ENCODE measurements at regions not wholly inside any gene's neighbourhood (a gene's known extent, or its start where the extent isn't known, plus 50 kb on each side); places are given as distances from the start of the nearest gene placed in this dataset.

DNA sequence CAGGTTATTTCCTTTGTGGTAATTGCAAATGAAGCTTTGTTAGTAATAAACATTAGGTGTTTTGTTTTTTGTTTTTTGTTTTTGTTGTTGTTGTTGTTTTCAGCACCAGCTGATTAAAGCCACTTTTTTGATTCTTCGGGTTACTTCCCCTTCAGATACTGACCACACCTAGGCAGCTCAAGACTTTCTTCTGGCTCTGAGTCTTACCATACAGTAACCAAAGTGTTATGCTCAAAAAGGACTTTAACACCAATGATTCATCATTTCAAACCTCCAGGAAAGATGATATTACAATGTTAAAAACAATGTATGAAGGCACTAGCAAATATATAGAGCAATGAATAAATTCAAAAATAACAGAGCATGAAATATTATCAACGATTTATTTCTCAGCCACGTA, 265.2 kb upstream of the SP8 start:
- TF ChIP-seq CEBPB (IDR thresholded peaks at IDR 0.05) = no peak
- no peak for TF ChIP-seq TEAD4 (IDR thresholded peaks at IDR 0.05)
- no peak for TF ChIP-seq ZBTB7A (IDR thresholded peaks at IDR 0.05; ENCODE audit: low read depth)
- no peak for TF ChIP-seq MAX (IDR thresholded peaks at IDR 0.05)
- TF ChIP-seq EP300 (IDR thresholded peaks at IDR 0.05; ENCODE audit: borderline replicate concordance) = no peak

- TF ChIP-seq ZBTB7A (IDR thresholded peaks at IDR 0.05; ENCODE audit: low read depth) (no peak), CEBPB (IDR thresholded peaks at IDR 0.05) (no peak), EP300 (IDR thresholded peaks at IDR 0.05; ENCODE audit: borderline replicate concordance) (no peak), TEAD4 (IDR thresholded peaks at IDR 0.05) (no peak), NFIC (IDR thresholded peaks at IDR 0.05) (no peak), MAX (IDR thresholded peaks at IDR 0.05) (no peak), EGR1 (IDR thresholded peaks at IDR 0.05) (no peak)
- TF ChIP-seq, protein P1, sequence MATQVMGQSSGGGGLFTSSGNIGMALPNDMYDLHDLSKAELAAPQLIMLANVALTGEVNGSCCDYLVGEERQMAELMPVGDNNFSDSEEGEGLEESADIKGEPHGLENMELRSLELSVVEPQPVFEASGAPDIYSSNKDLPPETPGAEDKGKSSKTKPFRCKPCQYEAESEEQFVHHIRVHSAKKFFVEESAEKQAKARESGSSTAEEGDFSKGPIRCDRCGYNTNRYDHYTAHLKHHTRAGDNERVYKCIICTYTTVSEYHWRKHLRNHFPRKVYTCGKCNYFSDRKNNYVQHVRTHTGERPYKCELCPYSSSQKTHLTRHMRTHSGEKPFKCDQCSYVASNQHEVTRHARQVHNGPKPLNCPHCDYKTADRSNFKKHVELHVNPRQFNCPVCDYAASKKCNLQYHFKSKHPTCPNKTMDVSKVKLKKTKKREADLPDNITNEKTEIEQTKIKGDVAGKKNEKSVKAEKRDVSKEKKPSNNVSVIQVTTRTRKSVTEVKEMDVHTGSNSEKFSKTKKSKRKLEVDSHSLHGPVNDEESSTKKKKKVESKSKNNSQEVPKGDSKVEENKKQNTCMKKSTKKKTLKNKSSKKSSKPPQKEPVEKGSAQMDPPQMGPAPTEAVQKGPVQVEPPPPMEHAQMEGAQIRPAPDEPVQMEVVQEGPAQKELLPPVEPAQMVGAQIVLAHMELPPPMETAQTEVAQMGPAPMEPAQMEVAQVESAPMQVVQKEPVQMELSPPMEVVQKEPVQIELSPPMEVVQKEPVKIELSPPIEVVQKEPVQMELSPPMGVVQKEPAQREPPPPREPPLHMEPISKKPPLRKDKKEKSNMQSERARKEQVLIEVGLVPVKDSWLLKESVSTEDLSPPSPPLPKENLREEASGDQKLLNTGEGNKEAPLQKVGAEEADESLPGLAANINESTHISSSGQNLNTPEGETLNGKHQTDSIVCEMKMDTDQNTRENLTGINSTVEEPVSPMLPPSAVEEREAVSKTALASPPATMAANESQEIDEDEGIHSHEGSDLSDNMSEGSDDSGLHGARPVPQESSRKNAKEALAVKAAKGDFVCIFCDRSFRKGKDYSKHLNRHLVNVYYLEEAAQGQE (IDR thresholded peaks at IDR 0.05; ENCODE audit: low read depth) = no peak
Measured at GRCh38 chr7:21054427-21055112, 267.9 kb upstream of the SP8 start.

- no peak for TF ChIP-seq EP300 (IDR thresholded peaks at IDR 0.05; ENCODE audit: borderline replicate concordance)
- TF ChIP-seq NFIC (IDR thresholded peaks at IDR 0.05) = no peak
- TF ChIP-seq ZBTB7A (IDR thresholded peaks at IDR 0.05; ENCODE audit: low read depth) = no peak
- no peak for TF ChIP-seq USF1 (IDR thresholded peaks at IDR 0.05)
- TF ChIP-seq, protein P1 (IDR thresholded peaks at IDR 0.05; ENCODE audit: low read depth) = no peak
- TF ChIP-seq RAD21 (IDR thresholded peaks at IDR 0.05; ENCODE audit: low read depth) = no peak
- TF ChIP-seq CREB1 (IDR thresholded peaks at IDR 0.05; ENCODE audit: low read depth) = no peak
- no peak for TF ChIP-seq TCF12 (IDR thresholded peaks at IDR 0.05; ENCODE audit: low read depth)
- TF ChIP-seq FOXM1 (IDR thresholded peaks at IDR 0.05; ENCODE audit: borderline replicate concordance, low read depth) = no peak
- no peak for TF ChIP-seq MAX (IDR thresholded peaks at IDR 0.05)
- TF ChIP-seq YY1 (IDR thresholded peaks at IDR 0.05; ENCODE audit: low read depth) = no peak
- no peak for TF ChIP-seq CEBPB (IDR thresholded peaks at IDR 0.05)
- TF ChIP-seq EGR1 (IDR thresholded peaks at IDR 0.05) = no peak
- TF ChIP-seq TEAD4 (IDR thresholded peaks at IDR 0.05) = no peak
Measured at GRCh38 chr7:21059069-21059468, 272.4 kb upstream of the SP8 start.

DNA sequence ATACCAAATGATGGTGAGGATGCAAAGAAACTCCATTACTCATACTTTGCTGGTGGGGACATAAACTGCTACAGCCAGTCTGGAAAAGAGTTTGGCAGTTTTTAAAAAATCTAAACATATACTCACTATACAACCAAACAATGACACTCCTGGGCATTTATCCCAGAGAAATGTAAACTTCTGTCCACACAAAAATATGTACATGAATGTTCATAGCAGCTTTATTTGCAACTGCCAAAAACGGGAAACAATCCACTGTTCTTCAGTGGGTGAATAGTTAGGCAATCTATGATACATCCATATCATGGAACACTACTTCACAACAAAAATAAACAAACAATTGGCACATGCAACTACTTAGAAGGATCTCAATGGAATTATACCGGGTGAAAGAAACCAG, 276.4 kb upstream of the SP8 start:
- TF ChIP-seq TAF1 (IDR thresholded peaks at IDR 0.05; ENCODE audit: low read depth) (no peak), EP300 (IDR thresholded peaks at IDR 0.05; ENCODE audit: borderline replicate concordance) (no peak), CEBPB (IDR thresholded peaks at IDR 0.05) (no peak), TEAD4 (IDR thresholded peaks at IDR 0.05) (no peak), ZBTB7A (IDR thresholded peaks at IDR 0.05; ENCODE audit: low read depth) (no peak), EGR1 (IDR thresholded peaks at IDR 0.05) (no peak), NFIC (IDR thresholded peaks at IDR 0.05) (no peak), MAX (IDR thresholded peaks at IDR 0.05) (no peak), RAD21 (IDR thresholded peaks at IDR 0.05; ENCODE audit: low read depth) (no peak), FOXM1 (IDR thresholded peaks at IDR 0.05; ENCODE audit: borderline replicate concordance, low read depth) (no peak), USF1 (IDR thresholded peaks at IDR 0.05) (no peak), CREB1 (IDR thresholded peaks at IDR 0.05; ENCODE audit: low read depth) (no peak), TCF12 (IDR thresholded peaks at IDR 0.05; ENCODE audit: low read depth) (no peak)
- TF ChIP-seq, protein P1 (IDR thresholded peaks at IDR 0.05; ENCODE audit: low read depth) = no peak
